HEK293T (cell line): ENCODE measurements at regions not wholly inside any gene's neighbourhood (a gene's known extent, or its start where the extent isn't known, plus 50 kb on each side); places are given as distances from the start of the nearest gene placed in this dataset.

Experiments
- CTBP1 ChIP-seq: fragments of 450-650 bp; IDR thresholded peaks from 2 replicates; pipeline ENCODE4 v1.6.1; 2016; ENCODE audit warnings: borderline replicate concordance
- FOXK2 ChIP-seq: fragments of 450-650 bp; IDR thresholded peaks from 2 replicates; pipeline ENCODE4 v1.6.1; 2016; ENCODE audit warnings: mild to moderate bottlenecking
- FOXM1 ChIP-seq: fragments of 450-650 bp; IDR thresholded peaks from 2 replicates; pipeline ENCODE4 v1.6.1; 2017; ENCODE audit warnings: mild to moderate bottlenecking, borderline replicate concordance
- LEF1 ChIP-seq: fragments of 450-650 bp; IDR thresholded peaks from 2 replicates; pipeline ENCODE4 v1.6.1; 2017; ENCODE audit warnings: mild to moderate bottlenecking, borderline replicate concordance
- NFRKB ChIP-seq: fragments of 450-650 bp; IDR thresholded peaks from 2 replicates; pipeline ENCODE4 v1.6.1; 2016; ENCODE audit warnings: mild to moderate bottlenecking, moderate library complexity
- TARDBP ChIP-seq: fragments of 450-650 bp; IDR thresholded peaks from 2 replicates; pipeline ENCODE4 v1.6.1; 2016

- TF ChIP-seq LEF1 (no peak), FOXM1 (no peak), NFRKB (no peak), FOXK2 (no peak), CTBP1 (no peak), TARDBP (no peak)
These were observed 475.8 kb upstream of the LRRC4C start for GRCh38 chr11:41935241-41935640.
